Heart left ventricle (tissue), 16 donors: ENCODE measurements at regions not wholly inside any gene's neighbourhood (a gene's known extent, or its start where the extent isn't known, plus 50 kb on each side); places are given as distances from the start of the nearest gene placed in this dataset.

Experiments
- ATAC-seq, 4 donors: fragments of 200-7000 bp; cut with Tn5 transposase; one replicate each; pipeline ENCODE4 v1.9.1; 2020 to 2022; ENCODE audit warnings: moderate library complexity in 4 of 4, mild to moderate bottlenecking in 3 of 4, moderate number of reproducible peaks in 1 of 4
- DNase-seq, 5 donors: peaks; one replicate each; pipeline ENCODE4 v3.0.0-alpha.2; 2020
- H3K27ac ChIP-seq, 12 donors: fragments of 200-600 bp; sonication (generic) in 4 of 12; one replicate each; pipeline versions ENCODE4 v1.5.0 to v1.8.0; 2016 to 2022; ENCODE audit warnings: mild to moderate bottlenecking in 2 of 12
- H3K27me3 ChIP-seq, 9 donors: fragments of 200-600 bp; sonication (generic) in 2 of 9; one replicate each; pipeline versions ENCODE4 v1.5.1 to v1.8.0; 2016 to 2022; ENCODE audit warnings: mild to moderate bottlenecking in 3 of 9
- H3K36me3 ChIP-seq, 9 donors: fragments of 200-600 bp; sonication (generic) in 2 of 9; one replicate each; pipeline versions ENCODE4 v1.5.0 to v1.8.0; 2018 to 2022; ENCODE audit warnings: mild to moderate bottlenecking in 2 of 9
- H3K4me1 ChIP-seq, 12 donors: fragments of 200-600 bp; sonication (generic) in 4 of 12; one replicate each; pipeline versions ENCODE4 v1.5.0 to v1.8.0; 2016 to 2022; ENCODE audit warnings: mild to moderate bottlenecking in 3 of 12
- H3K4me3 ChIP-seq, 12 donors: fragments of 200-600 bp; sonication (generic) in 4 of 12; one replicate each; pipeline versions ENCODE4 v1.5.0 to v1.8.0; 2017 to 2022; ENCODE audit warnings: mild to moderate bottlenecking in 9 of 12, moderate library complexity in 4 of 12
- H3K9me3 ChIP-seq, 12 donors: fragments of 200-600 bp; sonication (generic) in 4 of 12; one replicate each; pipeline versions ENCODE4 v1.5.0 to v1.8.0; 2016 to 2022; ENCODE audit warnings: mild to moderate bottlenecking in 1 of 12
- CTCF ChIP-seq, 12 donors: fragments of 200-600 bp; sonication (generic) in 4 of 12; IDR thresholded peaks; one replicate each; pipeline versions ENCODE4 v1.5.0 to v1.8.0; 2018 to 2022; ENCODE audit warnings: antibody characterized with exemption in 12 of 12, mild to moderate bottlenecking in 5 of 12
- POLR2A ChIP-seq, 2 donors: fragments of 450-650 bp; IDR thresholded peaks; one replicate each; pipeline ENCODE4 v1.6.1; 2017; ENCODE audit warnings: antibody characterized with exemption in 2 of 2, mild to moderate bottlenecking in 2 of 2, moderate library complexity in 2 of 2
- WGBS, 4 donors: extraction: QIAGEN DNeasy Blood & Tissue Kit in 2 of 4; methylation state at CpG; one replicate each; pipeline versions ENCODE4 v1.1.5 to v1.1.7; 2013 to 2018; 5-methylcytosine and 5-hydroxymethylcytosine counted together
- intact Hi-C, 10 donors: fragments of 100-400 bp; cut with DNase I; formaldehyde crosslinking; loops; one replicate each; pipeline versions ENCODE4 v1.11.1 to v1.14.2; 2022
- donor health status: ischemic (EF 13 %, LVEDD 7.1; RV severe dilation, severe dysfunction).
- donor health status: healthy with polysubstance abuse.
- donor health status: DM: no; HTN: yes; CAD: no.
- donor health status: DM: no; HTN: no; CAD: no.
- donor health status: ischemic (EF 25% LVEDD 6.9; RV normal size, moderate dysfunction).
- donor health status: ischemic (EF 25% LVEDD 5.7; RV mildly dilated, moderate dysfunction).
- donor health status: healthy.
- donor health status: DM: yes; HTN: yes; CAD: no.
- donor health status: ischemic (EF 35%, LVEDD 5.7; RV mildly dilated, moderate dysfunction).
- donor health status: nonischemic (EF 11% LVEDD 7.7; RV severe dilation, severe dysfunction).
- donor health status: DM: yes; HTN: yes; CAD: no.
- donor health status: PGD.
- donor health status: ischemic (EF 29% LVEDD 5.4; RV normal size, mild dysfunction).
- donor health status: nonischemic (EF 23%, LVEDD 6.1; RV moderate dilation, normal function).

GRCh38 chr20:7366189-7366588 is 574.1 kb downstream of the HAO1 start:
- Histone ChIP-seq H3K4me1 (no peaks in the 10 kb centered on the region), H3K9me3 (peaks cover 0 to 4% (median 0%) of the 10 kb centered on the region in 12 donors), H3K36me3 (no peaks in the 10 kb centered on the region), H3K4me3 (no peak overlapping the region), H3K27me3 (no peaks in the 10 kb centered on the region), H3K27ac (no peak overlapping the region)
- 95 to 100% (median 97%) methylated on average over 1 of the region's 1 CpG for WGBS, 4 donors
- ATAC-seq (no peak), DNase-seq (no peak)
- intact Hi-C loops, result no loop called here
- TF ChIP-seq CTCF (IDR thresholded peaks at IDR 0.05) (no peak), POLR2A (IDR thresholded peaks at IDR 0.05) (no peak)

DNA sequence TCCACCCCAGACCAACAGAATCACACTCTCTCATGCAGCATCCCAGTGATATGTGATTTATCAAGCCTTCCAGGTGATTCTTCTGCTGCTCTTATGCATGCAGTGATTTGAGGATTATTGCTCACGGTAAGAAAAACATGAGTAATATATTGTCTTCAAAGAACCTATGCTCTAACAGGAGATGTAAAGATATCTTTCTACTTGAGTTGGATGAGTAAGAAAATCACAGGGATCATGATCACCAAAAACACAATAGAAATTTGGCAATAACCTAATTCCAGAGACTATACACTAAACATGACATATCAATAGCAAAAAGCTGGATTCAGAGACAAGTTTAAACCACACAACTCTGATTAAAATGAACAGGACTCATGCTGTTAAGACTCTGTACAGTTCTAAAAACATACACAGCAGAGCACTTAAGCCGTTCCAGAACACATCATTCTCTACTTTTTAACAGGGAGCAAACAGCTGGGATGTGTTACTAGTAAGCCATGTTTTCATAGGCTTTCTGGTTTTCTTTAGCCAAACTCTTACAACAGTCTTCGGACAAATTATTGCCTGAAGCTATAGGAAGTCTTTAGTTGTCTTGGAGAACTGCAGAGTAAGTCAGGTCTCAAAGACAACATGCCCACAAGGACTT is 568.6 kb downstream of the HAO1 start:
- Histone ChIP-seq H3K36me3 (no peaks in the 10 kb centered on the region), H3K4me3 (no peak overlapping the region), H3K27ac (no peak overlapping the region), H3K4me1 (no peaks in the 10 kb centered on the region), H3K27me3 (no peaks in the 10 kb centered on the region), H3K9me3 (peaks cover 0 to 7% (median 0%) of the 10 kb centered on the region in 12 donors)
- TF ChIP-seq CTCF (IDR thresholded peaks at IDR 0.05), result no peak
- no peak for TF ChIP-seq POLR2A (IDR thresholded peaks at IDR 0.05)
- ATAC-seq, result no peak
- intact Hi-C loops, result no loop called here
- 67 to 73% (median 72%) methylated on average over 3 of the region's 3 CpGs for WGBS, 4 donors
- no peak for DNase-seq

GRCh38 chr20:7375905-7376304 is 564.4 kb downstream of the HAO1 start:
- WGBS, 4 donors, result 38 to 52% (median 46%) methylated on average over 4 of the region's 4 CpGs
- intact Hi-C loops, result no loop called here
- no peak overlapping the region for H3K27ac ChIP-seq
- TF ChIP-seq CTCF (IDR thresholded peaks at IDR 0.05), result peak; percentile 17 to 47 (median 37)
- no peak for TF ChIP-seq POLR2A (IDR thresholded peaks at IDR 0.05)
- peaks cover 0 to 7% (median 0%) of the 10 kb centered on the region in 12 donors for H3K9me3 ChIP-seq
- no peaks in the 10 kb centered on the region for H3K36me3 ChIP-seq
- no peak for ATAC-seq
- no peaks in the 10 kb centered on the region for H3K4me1 ChIP-seq
- no peaks in the 10 kb centered on the region for H3K27me3 ChIP-seq
- H3K4me3 ChIP-seq, result no peak overlapping the region
- no peak for DNase-seq

DNA sequence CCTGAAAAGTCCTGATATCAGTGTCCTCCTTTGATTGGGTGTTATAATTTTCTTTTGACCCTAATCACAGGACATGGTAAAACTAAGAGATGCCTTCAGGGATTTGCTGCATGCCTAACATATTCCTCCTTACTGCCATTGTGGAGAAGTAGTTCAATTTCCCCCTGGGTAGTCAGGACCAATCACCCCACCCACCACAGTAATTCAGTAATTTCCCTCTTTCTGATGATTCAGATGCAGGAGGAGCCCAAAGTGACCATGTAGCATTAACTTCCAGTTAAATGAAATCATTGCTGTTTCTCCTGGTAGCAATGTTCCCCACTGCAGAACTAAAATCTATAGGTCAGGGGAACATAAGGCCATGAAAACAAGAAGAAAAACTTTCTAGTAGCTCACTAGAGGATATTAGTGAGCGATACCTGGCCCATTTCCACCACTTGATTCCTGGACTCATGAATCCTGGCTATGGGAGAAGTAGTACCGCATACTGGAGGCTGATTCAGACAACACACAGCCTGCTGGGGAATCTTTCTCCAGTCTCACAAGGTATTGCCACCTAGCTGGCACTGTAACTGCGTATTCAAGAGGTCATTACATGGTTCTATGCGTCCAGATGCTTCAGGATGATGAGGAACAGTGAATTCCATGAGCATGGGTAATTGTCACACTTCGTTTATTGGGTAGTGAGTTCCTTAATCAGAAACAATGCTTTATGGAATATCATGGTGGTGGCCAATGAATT is 561.2 kb downstream of the HAO1 start:
- no peaks in the 10 kb centered on the region for H3K36me3 ChIP-seq
- H3K27ac ChIP-seq, result no peak overlapping the region
- ATAC-seq (no peak), DNase-seq (no peak)
- H3K27me3 ChIP-seq, result no peaks in the 10 kb centered on the region
- no peak overlapping the region for H3K4me3 ChIP-seq
- no peaks in the 10 kb centered on the region for H3K4me1 ChIP-seq
- peaks cover 0 to 7% (median 0%) of the 10 kb centered on the region in 12 donors for H3K9me3 ChIP-seq
- intact Hi-C loops, result no loop called here
- TF ChIP-seq CTCF (IDR thresholded peaks at IDR 0.05) (no peak), POLR2A (IDR thresholded peaks at IDR 0.05) (no peak)
- WGBS, 4 donors, result 81 to 88% (median 85%) methylated on average over 5 of the region's 5 CpGs
